GM23248 (cell line): ENCODE measurements at regions not wholly inside any gene's neighbourhood (a gene's known extent, or its start where the extent isn't known, plus 50 kb on each side); places are given as distances from the start of the nearest gene placed in this dataset.

Experiments
- DNase-seq: peaks from one replicate; pipeline ENCODE4 v3.0.0-alpha.2; 2015
- H2AFZ ChIP-seq: fragments of 200-600 bp; sonication (generic); 2 replicates; pipeline ENCODE4 v1.6.1; 2016; ENCODE audit warnings: antibody characterized with exemption
- H3F3A ChIP-seq: fragments of 200-600 bp; sonication (generic); 2 replicates; pipeline ENCODE4 v1.6.1; 2016; ENCODE audit warnings: mild to moderate bottlenecking, antibody characterized with exemption, mixed run types; ENCODE audit not compliant: insufficient read depth
- H3K27ac ChIP-seq: fragments of 200-600 bp; sonication (generic); 2 replicates; pipeline ENCODE4 v1.5.1; 2016; ENCODE audit warnings: mild to moderate bottlenecking
- H3K27me3 ChIP-seq: fragments of 200-600 bp; sonication (generic); replicated peaks from 2 replicates; pipeline ENCODE4 v1.6.1; 2016; ENCODE audit warnings: mild to moderate bottlenecking; ENCODE audit not compliant: insufficient read depth
- H3K36me3 ChIP-seq: fragments of 200-600 bp; sonication (generic); 2 replicates; pipeline ENCODE4 v1.6.1; 2016; ENCODE audit warnings: low read depth, mild to moderate bottlenecking
- H3K4me1 ChIP-seq: fragments of 200-600 bp; sonication (generic); 2 replicates; pipeline ENCODE4 v1.6.1; 2016; ENCODE audit warnings: mild to moderate bottlenecking; ENCODE audit not compliant: insufficient read depth
- H3K4me2 ChIP-seq: fragments of 200-600 bp; sonication (generic); one replicate; pipeline ENCODE4 v1.6.1; 2016; ENCODE audit warnings: mild to moderate bottlenecking; ENCODE audit not compliant: unreplicated experiment
- H3K4me3 ChIP-seq: fragments of 200-600 bp; sonication (generic); 2 replicates; pipeline ENCODE4 v1.5.1; 2016; ENCODE audit warnings: mild to moderate bottlenecking
- H3K79me2 ChIP-seq: fragments of 200-600 bp; sonication (generic); 2 replicates; pipeline ENCODE4 v1.6.1; 2016; ENCODE audit warnings: mild to moderate bottlenecking; ENCODE audit not compliant: insufficient read depth
- H3K9ac ChIP-seq: fragments of 200-600 bp; sonication (generic); 2 replicates; pipeline ENCODE4 v1.6.1; 2016; ENCODE audit warnings: mild to moderate bottlenecking
- H3K9me2 ChIP-seq: fragments of 200-600 bp; sonication (generic); 2 replicates; pipeline ENCODE4 v1.6.1; 2016; ENCODE audit warnings: mixed run types, mild to moderate bottlenecking, moderate library complexity; ENCODE audit not compliant: insufficient read depth
- H3K9me3 ChIP-seq: fragments of 200-600 bp; sonication (generic); one replicate; pipeline ENCODE4 v1.6.1; 2017; ENCODE audit warnings: low read depth
- H4K20me1 ChIP-seq: fragments of 200-600 bp; sonication (generic); 2 replicates; pipeline ENCODE4 v1.6.0; 2016; ENCODE audit not compliant: insufficient read depth
- EZH2 ChIP-seq: fragments of 200-600 bp; sonication (generic); IDR thresholded peaks from 2 replicates; pipeline ENCODE4 v1.6.1; 2018; ENCODE audit warnings: antibody characterized with exemption, mild to moderate bottlenecking; ENCODE audit not compliant: insufficient read depth, poor library complexity, severe bottlenecking
- EZH2phosphoT487 ChIP-seq: fragments of 200-600 bp; sonication (generic); IDR thresholded peaks from 2 replicates; pipeline ENCODE4 v1.6.1; 2018; ENCODE audit warnings: antibody characterized with exemption, moderate library complexity, mild to moderate bottlenecking, low read depth; ENCODE audit not compliant: insufficient read depth
- WGBS, 2 experiments: methylation state at CpG; one replicate each; pipeline ENCODE4 v1.1.6; 2015 to 2017; ENCODE audit warnings: low lambda C conversion rate in 2 of 2, low coverage in 1 of 2; ENCODE audit errors: missing lambda C conversion rate in 2 of 2; 5-methylcytosine and 5-hydroxymethylcytosine counted together
- in situ Hi-C: fragments of 300-500 bp; cut with MboI; formaldehyde crosslinking; loops from 2 replicates; pipeline ENCODE4 v1.15.0; 2020

GRCh38 chr6:137956098-137956488, 89.0 kb downstream of the TNFAIP3 start:
- WGBS, 2 experiments: 86 to 94% methylated on average over 2 of the region's 2 CpGs
- H3F3A ChIP-seq: no peaks in the 10 kb centered on the region
- no peak overlapping the region for H3K27ac ChIP-seq
- no peaks in the 10 kb centered on the region for H3K79me2 ChIP-seq
- no peak overlapping the region for H3K4me2 ChIP-seq
- no peak overlapping the region for H3K4me3 ChIP-seq
- H3K9me3 ChIP-seq: no peaks in the 10 kb centered on the region
- TF ChIP-seq EZH2 (no peak), EZH2phosphoT487 (no peak)
- H3K9me2 ChIP-seq: no peaks in the 10 kb centered on the region
- peaks cover 7% of the 10 kb centered on the region; the same call in 1 of the 2 replicates for H3K4me1 ChIP-seq
- DNase-seq: no peak
- in situ Hi-C loops: no loop called here
- H2AFZ ChIP-seq: no peak overlapping the region
- H3K27me3 ChIP-seq: no peaks in the 10 kb centered on the region
- no peak overlapping the region for H3K9ac ChIP-seq
- H4K20me1 ChIP-seq: no peaks in the 10 kb centered on the region
- H3K36me3 ChIP-seq: no peaks in the 10 kb centered on the region

- H2AFZ ChIP-seq: no peak overlapping the region
- WGBS, 2 experiments: 71 to 80% methylated on average over 2 of the region's 2 CpGs
- no peak overlapping the region for H3K27ac ChIP-seq
- no peaks in the 10 kb centered on the region for H4K20me1 ChIP-seq
- H3K79me2 ChIP-seq: no peaks in the 10 kb centered on the region
- no peaks in the 10 kb centered on the region for H3K27me3 ChIP-seq
- no peak for TF ChIP-seq EZH2phosphoT487
- no peak for TF ChIP-seq EZH2
- H3K36me3 ChIP-seq: no peaks in the 10 kb centered on the region
- no peak overlapping the region for H3K4me2 ChIP-seq
- DNase-seq: no peak
- no peaks in the 10 kb centered on the region for H3F3A ChIP-seq
- H3K4me1 ChIP-seq: peaks cover 7% of the 10 kb centered on the region; the same call in 1 of the 2 replicates
- no peaks in the 10 kb centered on the region for H3K9me3 ChIP-seq
- H3K4me3 ChIP-seq: no peak overlapping the region
- H3K9me2 ChIP-seq: no peaks in the 10 kb centered on the region
- H3K9ac ChIP-seq: no peak overlapping the region
- in situ Hi-C loops: no loop called here
Observed at GRCh38 chr6:137957471-137957870, 90.4 kb downstream of the TNFAIP3 start.

GRCh38 chr6:137958811-137959565, 91.9 kb downstream of the TNFAIP3 start:
- Histone ChIP-seq H3K36me3 (no peaks in the 10 kb centered on the region), H4K20me1 (no peaks in the 10 kb centered on the region), H3K79me2 (no peaks in the 10 kb centered on the region), H2AFZ (no peak overlapping the region), H3K4me1 (peaks cover 7% of the 10 kb centered on the region; the same call in 1 of the 2 replicates), H3K9ac (no peak overlapping the region), H3K27ac (no peak overlapping the region), H3K4me3 (no peak overlapping the region), H3K9me3 (no peaks in the 10 kb centered on the region), H3K27me3 (no peaks in the 10 kb centered on the region), H3K4me2 (no peak overlapping the region), H3K9me2 (no peaks in the 10 kb centered on the region), H3F3A (no peaks in the 10 kb centered on the region)
- in situ Hi-C loops: no loop called here
- peak; percentile 33 for DNase-seq
- 93 to 95% methylated on average over 4 to 5 of the region's 5 CpGs for WGBS, 2 experiments
- TF ChIP-seq EZH2 (no peak), EZH2phosphoT487 (no peak)

GRCh38 chr6:137962725-137963124, 95.7 kb downstream of the TNFAIP3 start:
- H2AFZ ChIP-seq: no peak overlapping the region
- H3K79me2 ChIP-seq: no peaks in the 10 kb centered on the region
- in situ Hi-C loops: no loop called here
- H4K20me1 ChIP-seq: no peaks in the 10 kb centered on the region
- DNase-seq: no peak
- no peak overlapping the region for H3K9ac ChIP-seq
- H3K4me2 ChIP-seq: no peak overlapping the region
- H3F3A ChIP-seq: no peaks in the 10 kb centered on the region
- 73 to 98% methylated on average over 2 to 3 of the region's 3 CpGs for WGBS, 2 experiments
- peaks cover under 1% of the 10 kb centered on the region; the same call in 1 of the 2 replicates for H3K4me1 ChIP-seq
- H3K27me3 ChIP-seq: no peaks in the 10 kb centered on the region
- no peaks in the 10 kb centered on the region for H3K36me3 ChIP-seq
- no peak overlapping the region for H3K27ac ChIP-seq
- TF ChIP-seq EZH2: no peak
- TF ChIP-seq EZH2phosphoT487: no peak
- H3K4me3 ChIP-seq: no peak overlapping the region
- no peaks in the 10 kb centered on the region for H3K9me2 ChIP-seq
- H3K9me3 ChIP-seq: no peaks in the 10 kb centered on the region
